HG03439 (cell line): ENCODE measurements at regions not wholly inside any gene's neighbourhood (a gene's known extent, or its start where the extent isn't known, plus 50 kb on each side); places are given as distances from the start of the nearest gene placed in this dataset.

ENCODE experiments used
- ATAC-seq: cut with Tn5 transposase; IDR thresholded peaks from one replicate; pipeline ENCODE4 v1.9.1; 2021; ENCODE audit warnings: mild to moderate bottlenecking, moderate library complexity; ENCODE audit not compliant: unreplicated experiment

DNA sequence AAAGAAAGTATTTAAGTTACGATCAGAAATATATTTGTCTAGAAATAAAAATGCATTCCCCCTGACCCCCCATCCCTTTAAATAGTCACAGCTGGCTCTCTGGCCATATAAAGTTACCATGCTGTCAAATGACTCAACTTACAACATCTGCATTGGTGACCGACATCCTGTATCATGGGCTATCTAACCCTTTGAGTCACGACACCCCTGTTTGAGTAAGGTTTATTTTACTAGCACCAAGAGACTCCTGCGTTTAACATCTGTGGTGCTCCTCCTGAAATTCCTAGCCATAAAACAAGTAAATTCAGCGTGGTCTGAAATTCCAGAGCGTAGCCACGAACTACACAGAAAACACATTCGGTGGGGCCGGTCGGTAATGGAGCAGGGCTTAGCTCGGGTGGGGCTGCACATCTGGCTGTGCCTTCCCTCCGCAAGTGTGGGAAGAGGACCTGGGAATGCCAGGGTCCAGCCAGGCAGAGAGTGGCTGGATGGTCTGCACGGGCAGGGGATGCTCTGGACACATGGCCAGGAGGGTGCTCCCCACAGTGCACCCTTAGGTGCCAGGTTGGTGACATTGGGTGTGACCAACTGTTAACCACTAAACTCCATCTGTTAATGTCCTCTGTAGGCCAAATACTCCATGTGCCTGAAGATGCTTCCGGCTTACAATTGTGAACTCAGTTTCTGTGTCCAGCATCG is 53.0 kb upstream of the CLDN14 start:
- no peak for ATAC-seq

DNA sequence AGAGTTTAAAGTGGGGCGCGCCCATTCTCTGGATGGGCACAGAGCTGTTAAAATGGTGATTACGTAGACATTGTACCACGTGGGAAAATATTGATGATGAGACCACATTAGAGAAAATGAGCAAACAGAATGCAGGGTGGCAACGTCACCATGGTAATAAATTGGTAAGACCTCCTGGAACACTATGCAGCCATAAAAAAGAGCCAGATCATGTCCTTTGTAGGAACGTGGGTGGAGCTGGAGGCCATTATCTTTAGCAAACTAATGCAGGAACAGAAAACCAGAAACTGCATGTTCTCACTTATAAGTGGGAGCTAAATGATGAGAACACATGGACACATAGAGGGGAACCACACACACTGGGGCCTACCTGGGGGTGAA is 53.5 kb upstream of the CLDN14 start:
- ATAC-seq: no peak

- ATAC-seq: no peak
These were observed 54.7 kb upstream of the CLDN14 start for GRCh38 chr21:36534656-36535055.

GRCh38 chr21:36535618-36536241 is 55.8 kb upstream of the CLDN14 start:
- peak; percentile 78 for ATAC-seq

- no peak for ATAC-seq
These were observed 58.8 kb upstream of the CLDN14 start for GRCh38 chr21:36538761-36539160.

DNA sequence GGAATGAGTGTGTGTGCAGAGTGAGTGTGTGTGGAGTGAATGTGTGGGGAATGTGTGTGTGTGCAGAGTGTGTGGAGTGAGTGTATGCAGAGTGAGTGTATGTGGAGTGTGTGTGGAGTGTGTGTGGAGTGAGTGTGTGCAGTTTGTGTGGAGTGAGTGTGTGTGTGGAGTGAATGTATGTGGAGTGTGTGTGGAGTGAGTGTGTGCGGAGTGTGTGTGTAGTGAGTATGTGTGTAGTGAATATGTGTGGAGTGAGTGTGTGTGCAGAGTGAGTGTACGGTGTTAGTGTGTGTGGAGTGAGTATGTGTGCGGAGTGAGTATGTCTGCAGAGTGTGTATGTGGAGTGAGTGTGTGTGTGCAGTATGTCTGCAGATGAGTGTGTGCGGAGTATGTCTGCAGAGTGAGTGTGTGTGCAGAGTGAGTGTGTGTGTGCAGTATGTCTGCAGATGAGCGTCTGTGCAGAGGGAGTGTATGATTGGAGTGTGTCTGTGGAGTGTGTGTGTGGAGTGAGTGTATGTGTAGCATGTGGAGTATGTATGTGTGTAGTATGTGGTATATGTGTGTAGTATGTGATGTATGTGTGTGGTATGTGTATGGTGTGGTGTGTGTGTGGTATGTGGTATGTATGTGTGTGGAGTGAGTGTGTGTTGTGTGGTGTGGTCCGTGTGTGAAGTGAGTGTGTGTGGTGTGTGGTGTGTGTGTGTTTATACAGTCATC is 59.7 kb upstream of the CLDN14 start:
- no peak for ATAC-seq

DNA sequence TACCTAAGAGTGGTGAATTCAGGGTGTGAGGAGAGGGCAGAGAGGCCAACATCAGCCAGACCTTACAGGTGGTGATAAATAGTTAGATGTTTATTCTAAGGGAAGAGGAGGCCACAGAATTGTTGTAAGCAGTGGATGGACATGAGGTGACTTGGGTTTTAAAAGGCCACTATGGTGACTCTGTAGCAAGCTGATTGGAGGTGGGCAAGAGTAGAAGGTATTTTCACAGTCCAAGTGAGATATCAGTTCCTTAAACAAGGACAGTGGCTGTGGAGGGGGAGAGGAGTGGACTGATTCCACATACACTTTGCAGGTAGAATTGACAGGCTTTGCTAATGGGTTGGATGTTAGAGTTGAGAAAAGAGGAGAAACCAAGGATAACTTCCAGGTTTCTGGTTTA is 60.8 kb upstream of the CLDN14 start:
- no peak for ATAC-seq

GRCh38 chr21:36541721-36542139 is 61.8 kb upstream of the CLDN14 start:
- ATAC-seq: no peak

DNA sequence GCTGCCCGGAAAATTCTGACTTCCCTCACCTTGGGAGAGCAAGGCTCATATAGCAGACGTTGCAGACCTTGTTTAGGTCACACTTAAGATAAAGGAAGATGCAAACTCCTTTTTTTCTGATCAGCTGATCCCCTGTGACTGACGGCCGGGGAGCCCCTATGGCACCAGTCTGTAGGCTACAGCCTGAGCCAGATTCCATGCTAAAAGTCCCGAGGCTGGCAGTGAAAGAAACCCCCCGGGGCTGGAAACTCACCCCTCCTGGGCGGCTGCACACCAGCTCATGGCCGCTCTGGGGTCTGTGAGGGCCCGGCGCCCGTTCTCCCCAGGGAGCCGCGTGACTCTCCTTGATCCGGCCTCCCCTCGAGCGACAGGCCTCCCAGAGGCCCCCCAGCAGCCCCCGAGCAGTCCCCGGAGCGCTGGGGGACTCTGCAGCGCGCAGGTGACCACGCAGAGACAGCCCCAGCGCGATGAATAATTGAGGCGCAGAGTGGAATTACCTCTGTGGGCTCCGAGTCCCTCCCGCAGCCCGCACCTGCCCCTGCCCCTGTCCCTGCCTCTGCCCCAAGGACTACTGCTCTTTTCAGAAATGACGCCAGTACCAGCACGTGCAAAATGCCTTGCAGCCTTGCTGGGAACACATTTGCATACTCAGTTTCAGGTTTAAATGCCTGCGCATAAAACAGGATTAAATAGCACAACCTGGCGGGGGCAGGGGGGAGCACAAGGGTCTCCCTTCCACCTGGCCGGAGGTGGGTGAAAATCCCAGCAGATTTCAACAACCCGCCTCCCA is 62.6 kb upstream of the CLDN14 start:
- ATAC-seq: peak; percentile 63

DNA sequence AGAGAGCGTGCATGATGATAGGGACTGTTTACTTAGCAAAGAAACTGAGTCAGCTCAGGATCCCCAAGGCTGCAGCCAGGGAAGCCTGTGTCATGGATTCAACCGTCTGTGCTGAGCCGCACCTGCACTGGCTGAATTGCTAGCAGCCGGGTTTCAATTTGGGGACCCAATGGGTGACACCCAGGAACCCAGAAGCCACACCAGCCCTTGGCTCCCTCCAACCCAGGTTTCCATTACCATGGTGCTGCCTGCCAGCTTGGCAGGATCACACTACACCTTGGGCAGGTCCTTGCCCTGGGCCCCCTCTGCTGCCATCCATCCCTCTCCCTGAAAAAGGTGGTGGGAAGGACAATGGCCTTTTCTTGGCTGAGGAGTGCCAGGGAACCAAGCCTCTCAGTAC is 64.0 kb upstream of the CLDN14 start:
- no peak for ATAC-seq

DNA sequence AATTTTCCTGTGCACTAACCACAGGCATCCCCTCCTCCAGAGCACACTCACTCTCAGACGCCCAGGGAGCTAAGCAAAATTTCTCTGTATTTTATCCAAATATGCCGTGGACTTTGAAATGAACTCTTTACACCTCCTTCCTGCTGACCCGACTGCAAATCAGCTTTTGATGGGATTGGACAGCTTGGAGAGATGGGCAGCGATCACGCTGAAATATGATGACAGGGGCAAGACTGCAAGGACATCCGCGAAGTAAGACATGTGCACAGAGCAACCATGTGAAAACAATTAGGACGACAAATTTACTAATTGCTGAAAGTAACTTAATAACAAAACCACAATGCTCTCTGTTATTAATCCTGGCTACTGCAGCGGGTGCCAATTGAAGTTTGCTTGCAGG is 64.6 kb upstream of the CLDN14 start:
- no peak for ATAC-seq

DNA sequence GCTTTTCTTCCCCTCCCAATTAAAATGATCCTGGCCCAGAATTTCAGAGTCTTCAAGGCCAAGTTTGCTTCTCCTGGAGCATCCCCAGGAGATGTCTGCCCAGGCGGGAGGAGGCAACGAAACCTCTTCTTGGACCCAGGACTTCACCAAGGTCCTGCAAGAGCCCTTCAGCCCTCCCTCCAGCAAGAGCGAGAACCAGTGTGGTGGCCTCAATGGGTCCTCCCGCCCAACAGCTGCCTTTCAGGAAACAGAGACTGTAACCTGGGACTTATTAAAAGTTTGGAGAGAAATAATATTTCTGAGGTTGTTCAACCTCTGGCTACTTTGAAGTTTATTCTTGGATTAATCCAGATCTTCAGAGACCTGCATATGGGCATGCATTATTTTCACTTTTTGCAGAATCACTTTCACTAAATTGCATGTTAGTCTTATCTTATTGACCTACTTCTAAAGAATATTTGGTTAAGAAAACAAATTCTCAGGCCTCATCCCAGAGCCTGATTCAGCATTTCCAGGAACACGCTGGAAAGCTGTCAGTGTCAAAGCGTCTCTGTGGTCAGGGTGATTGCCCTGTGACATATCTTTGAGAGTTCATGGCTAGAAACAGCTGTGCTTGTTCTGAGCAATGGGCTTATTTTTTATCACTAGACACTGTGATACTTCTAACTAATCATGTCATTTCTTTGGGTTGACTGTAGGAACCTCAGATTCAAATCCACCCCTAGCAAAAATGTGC is 66.0 kb upstream of the CLDN14 start:
- ATAC-seq: no peak

GRCh38 chr21:36547464-36547863 is 67.5 kb upstream of the CLDN14 start:
- ATAC-seq: no peak

GRCh38 chr21:36548866-36549265 is 68.9 kb upstream of the CLDN14 start:
- no peak for ATAC-seq

GRCh38 chr21:36549470-36549869 is 69.5 kb upstream of the CLDN14 start:
- ATAC-seq: no peak

DNA sequence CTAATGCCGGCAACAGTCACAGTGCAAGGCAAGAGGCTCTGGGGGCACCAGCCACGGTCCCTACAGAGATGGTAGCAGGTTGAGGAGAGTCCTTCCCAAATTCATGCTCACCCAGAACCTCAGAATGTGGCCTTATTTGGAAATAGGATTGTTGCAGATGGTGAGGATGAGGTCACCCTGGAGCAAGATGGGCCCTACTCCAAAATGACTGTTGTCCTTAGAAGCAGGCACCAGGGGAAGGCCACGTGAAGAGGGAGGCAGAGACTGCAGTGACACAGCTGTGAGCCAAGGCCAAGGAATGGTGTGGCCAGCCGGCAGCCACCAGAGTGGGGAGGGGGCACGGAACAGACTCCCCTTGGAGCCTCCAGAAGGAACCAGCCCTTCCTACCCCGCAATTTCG is 70.8 kb upstream of the CLDN14 start:
- ATAC-seq: no peak

DNA sequence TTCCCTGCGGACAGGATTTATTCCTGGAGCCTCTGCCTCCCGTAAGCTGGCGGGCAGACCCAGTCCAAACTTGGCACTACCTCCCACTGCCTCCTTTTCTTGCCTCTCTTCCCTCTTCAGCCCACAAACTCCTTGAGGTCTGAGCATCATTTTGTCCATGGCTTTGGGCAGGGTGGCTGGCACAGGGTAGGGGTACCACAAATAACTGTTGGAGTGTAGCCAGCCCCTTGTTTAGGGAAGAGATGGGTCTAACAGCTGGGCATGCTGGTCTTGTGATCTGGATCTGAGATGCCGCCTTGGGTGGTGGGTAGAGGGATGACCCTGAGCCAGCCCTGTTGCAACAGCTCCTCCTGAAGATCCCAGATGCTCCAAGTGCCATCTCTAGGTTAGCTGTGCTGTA is 71.4 kb upstream of the CLDN14 start:
- ATAC-seq: no peak

GRCh38 chr21:36551731-36552433 is 72.0 kb upstream of the CLDN14 start:
- ATAC-seq: no peak

- ATAC-seq: no peak
These were observed 72.5 kb upstream of the CLDN14 start for GRCh38 chr21:36552434-36552785.

DNA sequence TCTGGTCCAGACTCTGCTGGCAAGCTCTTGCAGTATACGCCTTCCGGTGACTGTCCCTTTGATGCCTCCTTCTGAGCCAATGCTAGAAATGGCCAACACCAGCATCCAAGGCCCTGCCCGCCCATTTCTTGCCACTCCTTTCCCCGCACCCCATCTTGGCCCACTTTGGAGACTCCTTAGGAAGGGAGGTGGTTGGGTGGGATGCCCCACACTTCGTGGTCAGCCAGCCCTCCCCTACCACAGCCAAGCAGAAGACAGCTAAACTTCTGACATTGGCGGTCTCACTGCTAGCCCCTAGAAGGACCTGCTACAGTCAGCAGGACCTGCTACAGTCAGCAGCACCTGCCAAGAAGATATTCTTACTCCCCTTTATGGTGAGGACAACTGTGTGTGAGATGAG is 73.5 kb upstream of the CLDN14 start:
- ATAC-seq: no peak
